ENCODE measurements at regions not wholly inside any gene's neighbourhood (a gene's known extent, or its start where the extent isn't known, plus 50 kb on each side); places are given as distances from the start of the nearest gene placed in this dataset.

- Histone ChIP-seq H3K27me3 (ENCODE audit: control insufficient read depth, insufficient read depth, low read length) (no peaks in the 10 kb centered on the region), H3K79me2 (no peaks in the 10 kb centered on the region), H3K9ac (no peak overlapping the region), H3K4me3 (ENCODE audit: low read depth, low read length) (no peak overlapping the region), H2AFZ (no peak overlapping the region), H3K4me2 (ENCODE audit: low read length) (no peak overlapping the region), H3K27ac (no peak overlapping the region), H3K36me3 (ENCODE audit: control insufficient read depth, insufficient read depth, low read length) (no peaks in the 10 kb centered on the region), H3K4me1 (no peaks in the 10 kb centered on the region), H3K9me3 (ENCODE audit: control insufficient read depth, low read length) (no peaks in the 10 kb centered on the region)
- TF ChIP-seq, protein P1, sequence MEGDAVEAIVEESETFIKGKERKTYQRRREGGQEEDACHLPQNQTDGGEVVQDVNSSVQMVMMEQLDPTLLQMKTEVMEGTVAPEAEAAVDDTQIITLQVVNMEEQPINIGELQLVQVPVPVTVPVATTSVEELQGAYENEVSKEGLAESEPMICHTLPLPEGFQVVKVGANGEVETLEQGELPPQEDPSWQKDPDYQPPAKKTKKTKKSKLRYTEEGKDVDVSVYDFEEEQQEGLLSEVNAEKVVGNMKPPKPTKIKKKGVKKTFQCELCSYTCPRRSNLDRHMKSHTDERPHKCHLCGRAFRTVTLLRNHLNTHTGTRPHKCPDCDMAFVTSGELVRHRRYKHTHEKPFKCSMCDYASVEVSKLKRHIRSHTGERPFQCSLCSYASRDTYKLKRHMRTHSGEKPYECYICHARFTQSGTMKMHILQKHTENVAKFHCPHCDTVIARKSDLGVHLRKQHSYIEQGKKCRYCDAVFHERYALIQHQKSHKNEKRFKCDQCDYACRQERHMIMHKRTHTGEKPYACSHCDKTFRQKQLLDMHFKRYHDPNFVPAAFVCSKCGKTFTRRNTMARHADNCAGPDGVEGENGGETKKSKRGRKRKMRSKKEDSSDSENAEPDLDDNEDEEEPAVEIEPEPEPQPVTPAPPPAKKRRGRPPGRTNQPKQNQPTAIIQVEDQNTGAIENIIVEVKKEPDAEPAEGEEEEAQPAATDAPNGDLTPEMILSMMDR (IDR thresholded peaks at IDR 0.05) = no peak
These were observed 472.8 kb upstream of the SLITRK5 start for GRCh38 chr13:87198371-87198770.

- H3K36me3 ChIP-seq (ENCODE audit: control insufficient read depth, insufficient read depth, low read length) = no peaks in the 10 kb centered on the region
- no peaks in the 10 kb centered on the region for H3K4me1 ChIP-seq
- H3K4me2 ChIP-seq (ENCODE audit: low read length) = no peak overlapping the region
- TF ChIP-seq, protein P1 (IDR thresholded peaks at IDR 0.05) = no peak
- H3K79me2 ChIP-seq = no peaks in the 10 kb centered on the region
- H3K9me3 ChIP-seq (ENCODE audit: control insufficient read depth, low read length) = no peaks in the 10 kb centered on the region
- no peak overlapping the region for H3K9ac ChIP-seq
- H3K27ac ChIP-seq = no peak overlapping the region
- H2AFZ ChIP-seq = no peak overlapping the region
- no peaks in the 10 kb centered on the region for H3K27me3 ChIP-seq (ENCODE audit: control insufficient read depth, insufficient read depth, low read length)
- H3K4me3 ChIP-seq (ENCODE audit: low read depth, low read length) = no peak overlapping the region
These were observed 464.5 kb upstream of the SLITRK5 start for GRCh38 chr13:87206708-87207107.

GRCh38 chr13:87207280-87208003 lies 463.7 kb upstream of the SLITRK5 start:
- no peak overlapping the region for H3K27ac ChIP-seq
- H2AFZ ChIP-seq = no peak overlapping the region
- H3K4me1 ChIP-seq = no peaks in the 10 kb centered on the region
- no peak overlapping the region for H3K9ac ChIP-seq
- no peaks in the 10 kb centered on the region for H3K27me3 ChIP-seq (ENCODE audit: control insufficient read depth, insufficient read depth, low read length)
- H3K36me3 ChIP-seq (ENCODE audit: control insufficient read depth, insufficient read depth, low read length) = no peaks in the 10 kb centered on the region
- TF ChIP-seq, protein P1 (IDR thresholded peaks at IDR 0.05) = no peak
- no peaks in the 10 kb centered on the region for H3K79me2 ChIP-seq
- H3K4me3 ChIP-seq (ENCODE audit: low read depth, low read length) = no peak overlapping the region
- no peaks in the 10 kb centered on the region for H3K9me3 ChIP-seq (ENCODE audit: control insufficient read depth, low read length)
- no peak overlapping the region for H3K4me2 ChIP-seq (ENCODE audit: low read length)

GRCh38 chr13:87208636-87209035 lies 462.5 kb upstream of the SLITRK5 start:
- H3K27me3 ChIP-seq (ENCODE audit: control insufficient read depth, insufficient read depth, low read length) = no peaks in the 10 kb centered on the region
- H3K9ac ChIP-seq = no peak overlapping the region
- H2AFZ ChIP-seq = no peak overlapping the region
- no peak overlapping the region for H3K27ac ChIP-seq
- H3K79me2 ChIP-seq = no peaks in the 10 kb centered on the region
- TF ChIP-seq, protein P1 (IDR thresholded peaks at IDR 0.05) = no peak
- no peaks in the 10 kb centered on the region for H3K9me3 ChIP-seq (ENCODE audit: control insufficient read depth, low read length)
- no peak overlapping the region for H3K4me2 ChIP-seq (ENCODE audit: low read length)
- no peaks in the 10 kb centered on the region for H3K36me3 ChIP-seq (ENCODE audit: control insufficient read depth, insufficient read depth, low read length)
- H3K4me1 ChIP-seq = no peaks in the 10 kb centered on the region
- no peak overlapping the region for H3K4me3 ChIP-seq (ENCODE audit: low read depth, low read length)

GRCh38 chr13:87234981-87235380 lies 436.2 kb upstream of the SLITRK5 start:
- Histone ChIP-seq H3K27ac (no peak overlapping the region), H3K79me2 (no peaks in the 10 kb centered on the region), H3K9me3 (ENCODE audit: control insufficient read depth, low read length) (no peaks in the 10 kb centered on the region), H3K4me1 (no peaks in the 10 kb centered on the region), H3K27me3 (ENCODE audit: control insufficient read depth, insufficient read depth, low read length) (no peaks in the 10 kb centered on the region), H3K9ac (no peak overlapping the region), H3K4me3 (ENCODE audit: low read depth, low read length) (no peak overlapping the region), H2AFZ (no peak overlapping the region), H3K36me3 (ENCODE audit: control insufficient read depth, insufficient read depth, low read length) (no peaks in the 10 kb centered on the region), H3K4me2 (ENCODE audit: low read length) (no peak overlapping the region)
- TF ChIP-seq, protein P1 (IDR thresholded peaks at IDR 0.05) = no peak

All from parathyroid adenoma (tissue), 2 donors.